Aorta (tissue), 5 donors: ENCODE measurements at regions not wholly inside any gene's neighbourhood (a gene's known extent, or its start where the extent isn't known, plus 50 kb on each side); places are given as distances from the start of the nearest gene placed in this dataset.

Experiments used
- ATAC-seq: fragments of 200-7000 bp; cut with Tn5 transposase; one replicate; pipeline ENCODE4 v1.9.1; 2022; ENCODE audit warnings: moderate library complexity; ENCODE audit not compliant: low FRiP score
- DNase-seq, 2 donors: peaks; one replicate each; pipeline ENCODE4 v3.0.0-alpha.2; 2020
- H3K27ac ChIP-seq, 2 donors: one replicate each; pipeline ENCODE4 v1.5.1; 2013; ENCODE audit warnings: low read length in 2 of 2, mild to moderate bottlenecking in 2 of 2, moderate library complexity in 2 of 2, control low read depth in 1 of 2, inconsistent platforms in 1 of 2, low read depth in 1 of 2
- H3K27me3 ChIP-seq, 2 donors: one replicate each; pipeline ENCODE4 v1.6.1; 2013; ENCODE audit warnings: control low read depth in 1 of 2, low read length in 1 of 2, mild to moderate bottlenecking in 1 of 2, moderate library complexity in 1 of 2; ENCODE audit not compliant: insufficient read depth in 2 of 2, control insufficient read depth in 1 of 2
- H3K36me3 ChIP-seq, 2 donors: one replicate each; pipeline ENCODE4 v1.6.1; 2013; ENCODE audit warnings: control low read depth in 1 of 2, low read length in 1 of 2, mild to moderate bottlenecking in 1 of 2; ENCODE audit not compliant: insufficient read depth in 2 of 2, control insufficient read depth in 1 of 2
- H3K4me1 ChIP-seq, 2 donors: one replicate each; pipeline ENCODE4 v1.6.1; 2013; ENCODE audit warnings: low read length in 2 of 2, control low read depth in 1 of 2, mild to moderate bottlenecking in 1 of 2, moderate library complexity in 1 of 2; ENCODE audit not compliant: insufficient read depth in 2 of 2, control insufficient read depth in 1 of 2
- H3K4me3 ChIP-seq, 2 donors: one replicate each; pipeline ENCODE4 v1.5.1; 2013; ENCODE audit warnings: low read length in 2 of 2, control low read depth in 1 of 2, mild to moderate bottlenecking in 1 of 2
- H3K9me3 ChIP-seq: one replicate; pipeline ENCODE4 v1.6.1; 2013; ENCODE audit warnings: mild to moderate bottlenecking, low read length; ENCODE audit not compliant: control insufficient read depth
- WGBS, 2 donors: extraction: QIAGEN DNeasy Blood & Tissue Kit; methylation state at CpG; one replicate each; pipeline ENCODE4 v1.1.7; 2013; 5-methylcytosine and 5-hydroxymethylcytosine counted together
- intact Hi-C, 2 donors: fragments of 100-400 bp; cut with DNase I; formaldehyde crosslinking; loops; one replicate each; pipeline versions ENCODE4 v1.14.2 to v1.15.0; 2022
- donor health status: healthy with polysubstance abuse.
- donor health status: Bipolar disorder and iron deficiency.
- donor health status: DM: no; HTN: no; CAD: no.
- donor health status: DM: no; HTN: no; CAD: no.
- donor health status: DM: yes; HTN: yes; CAD: no.

- Histone ChIP-seq H3K27me3 (no peaks in the 10 kb centered on the region), H3K4me1 (no peaks in the 10 kb centered on the region), H3K36me3 (no peaks in the 10 kb centered on the region), H3K27ac (no peak overlapping the region), H3K9me3 (no peaks in the 10 kb centered on the region), H3K4me3 (no peak overlapping the region)
- intact Hi-C loops = no loop called here
- DNase-seq = no peak
- 82 to 83% methylated on average over 3 of the region's 3 CpGs for WGBS, 2 donors
- ATAC-seq = no peak
Observed at GRCh38 chr7:19448091-19448490, 260.7 kb downstream of the POLR1F start.

- intact Hi-C loops = no loop called here
- WGBS, 2 donors = 60 to 64% methylated on average over 4 of the region's 4 CpGs
- Histone ChIP-seq H3K4me1 (no peaks in the 10 kb centered on the region), H3K9me3 (no peaks in the 10 kb centered on the region), H3K27me3 (no peaks in the 10 kb centered on the region), H3K36me3 (no peaks in the 10 kb centered on the region), H3K4me3 (no peak overlapping the region), H3K27ac (no peak overlapping the region)
- ATAC-seq (no peak), DNase-seq (no peak)
Observed at GRCh38 chr7:19442016-19442785, 266.6 kb downstream of the POLR1F start.

GRCh38 chr7:19439517-19439916, 269.3 kb downstream of the POLR1F start:
- WGBS, 2 donors = 83 to 86% methylated on average over 3 of the region's 3 CpGs
- H3K4me3 ChIP-seq = no peak overlapping the region
- H3K27ac ChIP-seq = no peak overlapping the region
- DNase-seq (no peak), ATAC-seq (no peak)
- no peaks in the 10 kb centered on the region for H3K27me3 ChIP-seq
- H3K9me3 ChIP-seq = no peaks in the 10 kb centered on the region
- H3K36me3 ChIP-seq = no peaks in the 10 kb centered on the region
- H3K4me1 ChIP-seq = no peaks in the 10 kb centered on the region
- intact Hi-C loops = no loop called here

- Histone ChIP-seq H3K36me3 (no peaks in the 10 kb centered on the region), H3K9me3 (no peaks in the 10 kb centered on the region), H3K27me3 (no peaks in the 10 kb centered on the region), H3K27ac (no peak overlapping the region), H3K4me3 (no peak overlapping the region), H3K4me1 (no peaks in the 10 kb centered on the region)
- no peak for DNase-seq
- ATAC-seq = no peak
- intact Hi-C loops = no loop called here
- WGBS, 2 donors = 77 to 83% methylated on average over 1 of the region's 1 CpG
Observed at GRCh38 chr7:19437446-19437845, 271.4 kb downstream of the POLR1F start.

GRCh38 chr7:19427944-19428343, 280.9 kb downstream of the POLR1F start:
- no peaks in the 10 kb centered on the region for H3K9me3 ChIP-seq
- H3K27ac ChIP-seq = no peak overlapping the region
- intact Hi-C loops = no loop called here
- no peaks in the 10 kb centered on the region for H3K4me1 ChIP-seq
- WGBS, 2 donors = 89 to 91% methylated on average over 3 of the region's 3 CpGs
- no peak for DNase-seq
- no peaks in the 10 kb centered on the region for H3K27me3 ChIP-seq
- no peak overlapping the region for H3K4me3 ChIP-seq
- H3K36me3 ChIP-seq = no peaks in the 10 kb centered on the region
- no peak for ATAC-seq

- DNase-seq = no peak
- ATAC-seq = no peak
- WGBS, 2 donors = 56 to 62% methylated on average over 1 of the region's 1 CpG
Observed at GRCh38 chr7:19421861-19422260, 276.6 kb upstream of the FERD3L start.

GRCh38 chr7:19417231-19417630, 272.0 kb upstream of the FERD3L start:
- no peaks in the 10 kb centered on the region for H3K36me3 ChIP-seq
- no peak for DNase-seq
- ATAC-seq = no peak
- no peaks in the 10 kb centered on the region for H3K27me3 ChIP-seq
- H3K9me3 ChIP-seq = no peaks in the 10 kb centered on the region
- 83 to 85% methylated on average over 2 of the region's 2 CpGs for WGBS, 2 donors
- H3K4me1 ChIP-seq = no peaks in the 10 kb centered on the region
- H3K27ac ChIP-seq = no peak overlapping the region
- intact Hi-C loops = no loop called here
- H3K4me3 ChIP-seq = no peak overlapping the region

More at GRCh38 chr7:19421861-19422260, 276.6 kb upstream of the FERD3L start:
- intact Hi-C loops = no loop called here
- Histone ChIP-seq H3K9me3 (no peaks in the 10 kb centered on the region), H3K27me3 (no peaks in the 10 kb centered on the region), H3K4me3 (no peak overlapping the region), H3K27ac (no peak overlapping the region), H3K4me1 (no peaks in the 10 kb centered on the region), H3K36me3 (no peaks in the 10 kb centered on the region)

GRCh38 chr7:19415123-19415522, 269.9 kb upstream of the FERD3L start:
- Histone ChIP-seq H3K27ac (no peak overlapping the region), H3K36me3 (no peaks in the 10 kb centered on the region), H3K27me3 (no peaks in the 10 kb centered on the region), H3K4me1 (no peaks in the 10 kb centered on the region), H3K9me3 (no peaks in the 10 kb centered on the region), H3K4me3 (no peak overlapping the region)
- no peak for DNase-seq
- intact Hi-C loops = no loop called here
- 72 to 86% methylated on average over 2 of the region's 2 CpGs for WGBS, 2 donors
- ATAC-seq = no peak

- H3K4me3 ChIP-seq = no peak overlapping the region
- intact Hi-C loops = no loop called here
- no peaks in the 10 kb centered on the region for H3K9me3 ChIP-seq
- no peaks in the 10 kb centered on the region for H3K27me3 ChIP-seq
- 50 to 60% methylated on average over 3 of the region's 3 CpGs for WGBS, 2 donors
- no peaks in the 10 kb centered on the region for H3K4me1 ChIP-seq
- no peak overlapping the region for H3K27ac ChIP-seq
- ATAC-seq (no peak), DNase-seq (no peak)
- H3K36me3 ChIP-seq = no peaks in the 10 kb centered on the region
Observed at GRCh38 chr7:19413443-19413965, 268.3 kb upstream of the FERD3L start.
